SK-N-SH (cell line): ENCODE measurements at regions not wholly inside any gene's neighbourhood (a gene's known extent, or its start where the extent isn't known, plus 50 kb on each side); places are given as distances from the start of the nearest gene placed in this dataset.

Experiments used
- CTCF ChIA-PET: fragments of 300-600, 350-600 bp; formaldehyde crosslinking; extraction: SDS; loops from one replicate; lab custom pipeline; 2021; lab: Yijun Ruan, JAX
- POLR2A ChIA-PET: fragments of 350-600 bp; sonication (Branson Sonifier 250); formaldehyde crosslinking; extraction: SDS; loops from one replicate; lab custom pipeline; 2020; ENCODE audit warnings: antibody characterized with exemption, inconsistent platforms; lab: Yijun Ruan, JAX
- DNase-seq: peaks from one replicate; pipeline ENCODE4 v3.0.0; 2012
- H2AFZ ChIP-seq: fragments of 200-600 bp; sonication (generic); 2 replicates; pipeline ENCODE4 v1.8.1; 2016; ENCODE audit warnings: antibody characterized with exemption, mild to moderate bottlenecking, low read depth
- H3F3A ChIP-seq: fragments of 200-600 bp; sonication (generic); replicated peaks from 2 replicates; pipeline ENCODE3; 2016; ENCODE audit warnings: antibody characterized with exemption, mild to moderate bottlenecking; ENCODE audit not compliant: insufficient read depth
- H3K27ac ChIP-seq, 2 experiments: fragments of 200-500 bp in 1 of 2; fragments of 200-600 bp in 1 of 2; sonication (Bioruptor generic) in 1 of 2; sonication (generic), shearing (Covaris generic) in 1 of 2; 2 replicates each; pipeline versions ENCODE4 v1.5.1 to v1.6.1; 2014 to 2016; ENCODE audit warnings: low read depth in 2 of 2, inconsistent platforms in 1 of 2, low read length in 1 of 2, mild to moderate bottlenecking in 1 of 2, mixed read lengths in 1 of 2
- H3K27me3 ChIP-seq: fragments of 200-600 bp; sonication (generic), shearing (Covaris generic); 2 replicates; pipeline ENCODE4 v1.6.1; 2016; ENCODE audit warnings: mixed run types; ENCODE audit not compliant: insufficient read depth
- H3K36me3 ChIP-seq, 2 experiments: fragments of 200-500 bp in 1 of 2; fragments of 200-600 bp in 1 of 2; sonication (Bioruptor generic) in 1 of 2; sonication (generic) in 1 of 2; replicated peaks in 1 of 2; 2 replicates each; pipeline versions ENCODE3 to v1.5.1; 2014 to 2016; ENCODE audit warnings: low read length in 1 of 2, mild to moderate bottlenecking in 1 of 2; ENCODE audit not compliant: insufficient read depth in 2 of 2, control insufficient read depth in 1 of 2
- H3K4me1 ChIP-seq, 2 experiments: fragments of 200-500 bp in 1 of 2; fragments of 200-600 bp in 1 of 2; sonication (Bioruptor generic) in 1 of 2; sonication (generic), shearing (Covaris generic) in 1 of 2; 2 replicates each; pipeline versions ENCODE4 v1.5.1 to v1.6.1; 2014 to 2016; ENCODE audit warnings: low read depth in 1 of 2, low read length in 1 of 2, mixed run types in 1 of 2; ENCODE audit not compliant: insufficient read depth in 2 of 2, control insufficient read depth in 1 of 2
- H3K4me2 ChIP-seq: fragments of 200-600 bp; sonication (generic), shearing (Covaris generic); 2 replicates; pipeline ENCODE4 v1.6.1; 2017; ENCODE audit warnings: mixed run types
- H3K4me3 ChIP-seq, 2 experiments: fragments of 200-500 bp in 1 of 2; fragments of 200-600 bp in 1 of 2; sonication (Bioruptor generic) in 1 of 2; sonication (generic), shearing (Covaris generic) in 1 of 2; 2 replicates each; pipeline versions ENCODE4 v1.5.1 to v1.8.1; 2014 to 2016; ENCODE audit warnings: low read depth in 2 of 2, inconsistent platforms in 1 of 2, low read length in 1 of 2, mild to moderate bottlenecking in 1 of 2, mixed read lengths in 1 of 2, moderate library complexity in 1 of 2
- H3K79me2 ChIP-seq: fragments of 200-600 bp; sonication (generic); 2 replicates; pipeline ENCODE4 v1.8.1; 2017; ENCODE audit warnings: mild to moderate bottlenecking; ENCODE audit not compliant: insufficient read depth
- H3K9ac ChIP-seq: fragments of 200-600 bp; sonication (generic); 2 replicates; pipeline ENCODE4 v1.6.1; 2017; ENCODE audit warnings: mixed run types
- H3K9me2 ChIP-seq: fragments of 200-600 bp; sonication (generic); 2 replicates; pipeline ENCODE4 v1.6.1; 2017; ENCODE audit warnings: mixed run types
- H3K9me3 ChIP-seq: fragments of 200-600 bp; sonication (generic); 2 replicates; pipeline ENCODE4 v1.6.1; 2017; ENCODE audit warnings: mixed run types, mild to moderate bottlenecking, moderate library complexity
- H4K20me1 ChIP-seq: fragments of 200-600 bp; sonication (generic); 2 replicates; pipeline ENCODE4 v1.6.1; 2017; ENCODE audit warnings: mild to moderate bottlenecking, mixed run types; ENCODE audit not compliant: insufficient read depth
- CHD2 ChIP-seq: fragments of 150-350 bp; IDR thresholded peaks from 2 replicates; pipeline ENCODE4 v1.6.1; 2018; ENCODE audit warnings: low read length; ENCODE audit not compliant: partially characterized antibody
- ELF1 ChIP-seq: IDR thresholded peaks from 2 replicates; pipeline ENCODE4 v1.4.0; 2012
- FOSL2 ChIP-seq: IDR thresholded peaks from 2 replicates; pipeline ENCODE4 v1.4.0; 2012; ENCODE audit warnings: low read depth, mild to moderate bottlenecking, moderate library complexity, borderline replicate concordance
- FOXJ3 ChIP-seq: sonication (generic); formaldehyde crosslinking; IDR thresholded peaks from 2 replicates; pipeline ENCODE4 v1.5.1; 2020; ENCODE audit warnings: mild to moderate bottlenecking, missing genetic modification reagents
- GATA2 ChIP-seq: sonication (generic); formaldehyde crosslinking; IDR thresholded peaks from 2 replicates; pipeline ENCODE4 v1.5.0; 2020; ENCODE audit warnings: mild to moderate bottlenecking, missing genetic modification reagents
- MEF2A ChIP-seq: IDR thresholded peaks from 2 replicates; pipeline ENCODE4 v1.4.0; 2012; ENCODE audit warnings: low read depth, borderline replicate concordance
- MXI1 ChIP-seq: IDR thresholded peaks from 2 replicates; pipeline ENCODE4 v1.6.1; 2012; ENCODE audit warnings: mild to moderate bottlenecking, low read depth, low read length, improper control_type of control experiment
- NFIC ChIP-seq: IDR thresholded peaks from 2 replicates; pipeline ENCODE4 v1.4.0; 2012; ENCODE audit warnings: borderline replicate concordance
- POLR2AphosphoS5 ChIP-seq: IDR thresholded peaks from 2 replicates; pipeline ENCODE4 v1.6.1; 2012; ENCODE audit warnings: low read depth, low read length
- RAD21 ChIP-seq: IDR thresholded peaks from 2 replicates; pipeline ENCODE4 v1.6.1; 2012; ENCODE audit warnings: mild to moderate bottlenecking, low read length
- RCOR1 ChIP-seq: fragments of 150-350 bp; IDR thresholded peaks from 2 replicates; pipeline ENCODE4 v1.6.1; 2017; ENCODE audit warnings: antibody characterized with exemption, low read length
- RFX5 ChIP-seq: IDR thresholded peaks from 2 replicates; pipeline ENCODE4 v1.6.1; 2012; ENCODE audit warnings: mild to moderate bottlenecking, improper control_type of control experiment, low read length
- RXRA ChIP-seq: IDR thresholded peaks from 2 replicates; pipeline ENCODE4 v1.4.0; 2012; ENCODE audit warnings: low read depth, mild to moderate bottlenecking, borderline replicate concordance
- SIN3A ChIP-seq: IDR thresholded peaks from 2 replicates; pipeline ENCODE4 v1.6.1; 2012; ENCODE audit warnings: low read depth, mild to moderate bottlenecking, low read length, moderate library complexity, borderline replicate concordance
- SMC3 ChIP-seq: IDR thresholded peaks from 2 replicates; pipeline ENCODE4 v1.6.1; 2012; ENCODE audit warnings: low read depth, low read length, improper control_type of control experiment
- TAF1 ChIP-seq: IDR thresholded peaks from 2 replicates; pipeline ENCODE4 v1.6.1; 2012; ENCODE audit warnings: low read depth, mild to moderate bottlenecking, low read length, moderate library complexity, borderline replicate concordance
- TCF12 ChIP-seq: IDR thresholded peaks from 2 replicates; pipeline ENCODE4 v1.4.0; 2012
- TEAD4 ChIP-seq: IDR thresholded peaks from 2 replicates; pipeline ENCODE4 v1.4.0; 2012; ENCODE audit warnings: mild to moderate bottlenecking, borderline replicate concordance; ENCODE audit not compliant: insufficient read depth
- YY1 ChIP-seq: IDR thresholded peaks from 2 replicates; pipeline ENCODE4 v1.4.0; 2012; ENCODE audit warnings: low read depth, mild to moderate bottlenecking
- WGBS: methylation state at CpG from one replicate; pipeline ENCODE4 v1.1.6; 2017; ENCODE audit warnings: low lambda C conversion rate; 5-methylcytosine and 5-hydroxymethylcytosine counted together
- TF ChIP-seq, protein P1 (sequence below): fragments of 150-350 bp; IDR thresholded peaks from 2 replicates; pipeline ENCODE4 v1.6.1; 2017; ENCODE audit warnings: antibody characterized with exemption, low read length, low read depth, borderline replicate concordance
- TF ChIP-seq, protein P2 (sequence below): IDR thresholded peaks from 2 replicates; pipeline ENCODE4 v1.4.0; 2012; ENCODE audit warnings: low read depth, borderline replicate concordance

DNA sequence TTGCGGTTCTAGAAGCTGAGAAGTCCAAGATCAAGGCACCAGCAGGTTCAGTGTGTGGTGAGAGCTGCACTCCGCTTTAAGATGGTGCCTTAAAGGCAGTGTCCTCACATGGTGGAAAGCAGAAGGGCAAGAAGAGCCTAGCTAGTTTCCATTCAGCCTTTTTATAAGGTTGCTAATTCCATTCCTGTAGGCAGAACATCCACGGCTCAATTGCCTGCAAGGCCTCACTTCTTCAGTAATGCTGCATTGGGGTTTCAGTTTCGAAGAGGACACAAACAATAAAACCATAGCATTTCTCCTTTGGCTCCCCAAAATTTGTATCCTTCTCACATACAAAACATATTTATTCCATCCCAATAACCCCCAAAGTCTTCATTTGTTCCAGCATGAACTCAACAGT lies 109.5 kb upstream of the KCND2 start (continued):
- TF ChIP-seq, protein P1, sequence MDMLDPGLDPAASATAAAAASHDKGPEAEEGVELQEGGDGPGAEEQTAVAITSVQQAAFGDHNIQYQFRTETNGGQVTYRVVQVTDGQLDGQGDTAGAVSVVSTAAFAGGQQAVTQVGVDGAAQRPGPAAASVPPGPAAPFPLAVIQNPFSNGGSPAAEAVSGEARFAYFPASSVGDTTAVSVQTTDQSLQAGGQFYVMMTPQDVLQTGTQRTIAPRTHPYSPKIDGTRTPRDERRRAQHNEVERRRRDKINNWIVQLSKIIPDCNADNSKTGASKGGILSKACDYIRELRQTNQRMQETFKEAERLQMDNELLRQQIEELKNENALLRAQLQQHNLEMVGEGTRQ: no peak
- TF ChIP-seq MEF2A: no peak

DNA sequence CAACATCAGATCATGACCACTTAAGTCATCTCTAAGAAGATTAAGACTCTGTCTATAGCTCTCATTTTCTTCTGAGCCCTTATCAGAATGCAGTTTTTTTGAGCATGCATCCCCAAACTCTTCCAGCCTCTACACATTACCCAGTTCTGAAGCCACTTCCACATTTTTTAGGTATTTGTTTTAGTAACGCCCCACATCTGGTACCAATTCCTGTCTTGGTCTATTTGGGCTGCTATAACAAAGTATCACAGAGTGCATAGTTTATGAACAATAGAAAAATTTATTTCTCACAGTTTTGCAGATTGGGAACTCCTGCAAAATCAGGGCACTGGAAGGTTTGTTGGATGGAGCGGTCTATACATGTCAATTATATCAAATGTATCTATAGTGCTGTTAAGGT lies 107.7 kb upstream of the KCND2 start:
- TF ChIP-seq TAF1 (no peak), YY1 (no peak), TCF12 (no peak), CHD2 (no peak), NFIC (no peak), RXRA (no peak), FOXJ3 (CRISPR knock-in tag) (no peak)
- H3K9ac ChIP-seq: no peak overlapping the region
- H2AFZ ChIP-seq: no peak overlapping the region
- H3K4me1 ChIP-seq: no peaks in the 10 kb centered on the region
- H3K27me3 ChIP-seq: 0 out of 2 replicates have a peak, but pooled peaks cover 10% of the 10 kb centered on the region
- H3K27ac ChIP-seq: no peak overlapping the region
- ChIA-PET CTCF (no interaction called here), POLR2A (no interaction called here)
- no peaks in the 10 kb centered on the region for H3K36me3 ChIP-seq
- no peaks in the 10 kb centered on the region for H3K79me2 ChIP-seq
- no peaks in the 10 kb centered on the region for H3F3A ChIP-seq
- DNase-seq: no peak
- no peaks in the 10 kb centered on the region for H4K20me1 ChIP-seq
- no peaks in the 10 kb centered on the region for H3K9me2 ChIP-seq
- WGBS: 9% methylated on average over 2 of the region's 2 CpGs
- no peak overlapping the region for H3K4me3 ChIP-seq
- no peaks in the 10 kb centered on the region for H3K9me3 ChIP-seq
- H3K4me2 ChIP-seq: no peak overlapping the region

DNA sequence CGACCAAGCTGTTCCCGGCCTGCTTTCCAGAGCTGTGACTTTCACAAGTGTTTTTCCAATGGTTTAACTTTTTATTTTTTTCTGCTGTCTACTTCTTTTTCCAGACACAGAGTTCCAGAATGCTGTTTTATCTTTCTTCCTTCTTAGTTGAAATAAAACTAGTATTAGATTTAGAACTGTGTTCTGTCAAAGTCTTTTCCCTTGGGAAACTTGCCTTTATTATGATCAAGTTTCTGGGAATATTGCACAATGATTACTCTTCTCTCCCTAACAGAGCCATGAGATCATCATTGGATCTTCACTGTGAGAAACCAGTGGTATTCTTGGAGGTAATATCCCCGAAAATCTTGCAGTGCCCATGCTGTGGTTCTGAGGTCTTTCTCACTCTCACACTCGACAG lies 104.9 kb upstream of the KCND2 start:
- no peak overlapping the region for H3K27ac ChIP-seq
- no peak overlapping the region for H3K4me2 ChIP-seq
- no peaks in the 10 kb centered on the region for H3F3A ChIP-seq
- no peaks in the 10 kb centered on the region for H3K36me3 ChIP-seq
- 0 out of 2 replicates have a peak, but pooled peaks cover 9% of the 10 kb centered on the region for H3K27me3 ChIP-seq
- H3K9ac ChIP-seq: no peak overlapping the region
- TF ChIP-seq SIN3A: no peak
- TF ChIP-seq RAD21: no peak
- TF ChIP-seq TAF1: no peak
- no peak for TF ChIP-seq TCF12
- no peak for TF ChIP-seq MEF2A
- TF ChIP-seq TEAD4: no peak
- no peak for TF ChIP-seq FOSL2
- no peak for TF ChIP-seq CHD2
- TF ChIP-seq RXRA: no peak
- TF ChIP-seq ELF1: no peak
- no peak for TF ChIP-seq MXI1
- no peak for TF ChIP-seq SMC3
- TF ChIP-seq GATA2 (CRISPR knock-in tag): no peak
- TF ChIP-seq, protein P2, sequence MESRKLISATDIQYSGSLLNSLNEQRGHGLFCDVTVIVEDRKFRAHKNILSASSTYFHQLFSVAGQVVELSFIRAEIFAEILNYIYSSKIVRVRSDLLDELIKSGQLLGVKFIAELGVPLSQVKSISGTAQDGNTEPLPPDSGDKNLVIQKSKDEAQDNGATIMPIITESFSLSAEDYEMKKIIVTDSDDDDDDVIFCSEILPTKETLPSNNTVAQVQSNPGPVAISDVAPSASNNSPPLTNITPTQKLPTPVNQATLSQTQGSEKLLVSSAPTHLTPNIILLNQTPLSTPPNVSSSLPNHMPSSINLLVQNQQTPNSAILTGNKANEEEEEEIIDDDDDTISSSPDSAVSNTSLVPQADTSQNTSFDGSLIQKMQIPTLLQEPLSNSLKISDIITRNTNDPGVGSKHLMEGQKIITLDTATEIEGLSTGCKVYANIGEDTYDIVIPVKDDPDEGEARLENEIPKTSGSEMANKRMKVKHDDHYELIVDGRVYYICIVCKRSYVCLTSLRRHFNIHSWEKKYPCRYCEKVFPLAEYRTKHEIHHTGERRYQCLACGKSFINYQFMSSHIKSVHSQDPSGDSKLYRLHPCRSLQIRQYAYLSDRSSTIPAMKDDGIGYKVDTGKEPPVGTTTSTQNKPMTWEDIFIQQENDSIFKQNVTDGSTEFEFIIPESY: no peak
- TF ChIP-seq RCOR1: no peak
- TF ChIP-seq POLR2AphosphoS5: no peak
- no peak for TF ChIP-seq RFX5
- DNase-seq: no peak
- no peaks in the 10 kb centered on the region for H4K20me1 ChIP-seq
- H3K9me2 ChIP-seq: no peaks in the 10 kb centered on the region
- no peaks in the 10 kb centered on the region for H3K79me2 ChIP-seq
- no peak overlapping the region for H3K4me3 ChIP-seq
- H3K9me3 ChIP-seq: no peaks in the 10 kb centered on the region
- no peaks in the 10 kb centered on the region for H3K4me1 ChIP-seq
- ChIA-PET POLR2A (no interaction called here), CTCF (no interaction called here)
- 2% methylated on average over 4 of the region's 4 CpGs for WGBS
- no peak overlapping the region for H2AFZ ChIP-seq
